ENCODE measurements at regions not wholly inside any gene's neighbourhood (a gene's known extent, or its start where the extent isn't known, plus 50 kb on each side); places are given as distances from the start of the nearest gene placed in this dataset.

DNA sequence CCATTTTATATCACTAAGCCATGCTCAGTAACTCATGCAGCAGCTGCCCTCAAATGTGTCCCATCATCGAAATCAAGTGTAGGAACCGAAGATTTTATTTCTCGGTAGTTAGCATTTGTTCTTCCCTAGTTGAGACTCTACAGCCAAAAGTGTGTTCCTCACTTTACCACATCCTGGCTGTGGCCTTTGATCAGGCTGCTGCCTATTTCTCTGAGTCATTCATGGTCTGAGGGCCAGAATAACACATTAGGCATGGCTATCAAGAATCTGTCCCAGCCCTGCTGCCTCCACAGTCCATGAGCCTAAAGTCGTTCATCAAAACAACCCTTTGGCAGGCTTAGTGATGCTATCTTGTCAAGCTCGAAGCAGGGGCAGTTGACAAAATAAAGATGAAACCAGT is 300.1 kb downstream of the TDRD15 start:
- TF ChIP-seq ZNF274 (IDR thresholded peaks at IDR 0.05; ENCODE audit: low read length) (no peak), ZNF274 (tag by site-specific recombination; IDR thresholded peaks at IDR 0.05; ENCODE audit: borderline replicate concordance) (no peak), ZBTB7A (tag by site-specific recombination; IDR thresholded peaks at IDR 0.05; ENCODE audit: low read depth) (no peak), ZFP41 (tag by site-specific recombination; IDR thresholded peaks at IDR 0.05; ENCODE audit: borderline replicate concordance) (no peak), ZBTB20 (tag by site-specific recombination; IDR thresholded peaks at IDR 0.05) (no peak), GFI1B (tag by site-specific recombination; IDR thresholded peaks at IDR 0.05) (no peak), ZNF416 (tag by site-specific recombination; IDR thresholded peaks at IDR 0.05) (no peak)
- TF ChIP-seq, protein P1, sequence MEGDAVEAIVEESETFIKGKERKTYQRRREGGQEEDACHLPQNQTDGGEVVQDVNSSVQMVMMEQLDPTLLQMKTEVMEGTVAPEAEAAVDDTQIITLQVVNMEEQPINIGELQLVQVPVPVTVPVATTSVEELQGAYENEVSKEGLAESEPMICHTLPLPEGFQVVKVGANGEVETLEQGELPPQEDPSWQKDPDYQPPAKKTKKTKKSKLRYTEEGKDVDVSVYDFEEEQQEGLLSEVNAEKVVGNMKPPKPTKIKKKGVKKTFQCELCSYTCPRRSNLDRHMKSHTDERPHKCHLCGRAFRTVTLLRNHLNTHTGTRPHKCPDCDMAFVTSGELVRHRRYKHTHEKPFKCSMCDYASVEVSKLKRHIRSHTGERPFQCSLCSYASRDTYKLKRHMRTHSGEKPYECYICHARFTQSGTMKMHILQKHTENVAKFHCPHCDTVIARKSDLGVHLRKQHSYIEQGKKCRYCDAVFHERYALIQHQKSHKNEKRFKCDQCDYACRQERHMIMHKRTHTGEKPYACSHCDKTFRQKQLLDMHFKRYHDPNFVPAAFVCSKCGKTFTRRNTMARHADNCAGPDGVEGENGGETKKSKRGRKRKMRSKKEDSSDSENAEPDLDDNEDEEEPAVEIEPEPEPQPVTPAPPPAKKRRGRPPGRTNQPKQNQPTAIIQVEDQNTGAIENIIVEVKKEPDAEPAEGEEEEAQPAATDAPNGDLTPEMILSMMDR (tag by site-specific recombination; IDR thresholded peaks at IDR 0.05) = no peak

All from HEK293 (cell line).